ENCODE measurements at regions not wholly inside any gene's neighbourhood (a gene's known extent, or its start where the extent isn't known, plus 50 kb on each side); places are given as distances from the start of the nearest gene placed in this dataset.

DNA sequence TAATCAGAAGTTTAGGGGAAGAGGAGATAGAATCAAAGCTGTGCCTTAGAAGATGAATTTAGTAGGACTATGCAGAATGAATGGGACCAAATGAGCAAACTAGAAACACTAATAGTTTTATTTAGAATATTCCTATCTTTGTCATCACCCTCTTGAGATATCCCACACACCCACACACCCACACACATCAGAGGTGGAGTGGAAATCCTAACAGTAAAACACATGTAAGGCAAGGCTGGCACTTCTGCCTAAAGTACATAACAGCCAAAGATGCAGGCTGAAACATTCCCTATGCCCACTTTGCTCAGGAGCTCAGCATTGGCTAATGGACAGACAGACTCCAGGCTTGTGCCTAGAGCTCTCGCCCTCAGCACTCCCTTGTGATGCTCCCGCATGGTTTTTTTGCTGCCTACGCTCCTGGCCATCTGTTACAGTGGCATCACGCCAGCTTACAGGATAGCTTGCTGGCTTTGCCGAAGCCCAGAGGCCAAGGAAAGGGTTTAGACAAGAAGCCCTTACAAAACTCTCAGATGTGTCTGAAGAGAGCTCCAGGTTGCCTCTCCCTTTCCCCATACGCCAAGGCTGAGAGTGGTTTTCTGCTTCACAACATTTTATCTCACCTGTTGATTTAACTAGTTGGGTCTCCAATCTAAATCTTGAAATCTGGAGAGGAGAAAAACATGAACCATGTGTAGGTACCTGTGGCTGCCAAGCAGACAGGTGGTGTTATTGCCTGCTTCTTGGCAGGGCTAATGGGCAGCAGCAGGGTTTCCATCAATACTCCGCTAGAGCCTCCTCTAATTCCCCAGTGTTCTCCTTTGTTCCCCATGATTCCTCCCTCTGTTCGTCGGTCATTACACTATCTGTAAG, 282.6 kb upstream of the ID4 start:
- Histone ChIP-seq H3K9ac (ENCODE audit: extremely low read depth, low read length, poor library complexity, severe bottlenecking) (no peak overlapping the region), H3K27ac (ENCODE audit: low read depth, low read length) (no peak overlapping the region), H3K9me3 (ENCODE audit: control insufficient read depth, low read length) (no peaks in the 10 kb centered on the region), H3K4me3 (ENCODE audit: low read length) (no peak overlapping the region), H3K27me3 (ENCODE audit: control insufficient read depth, insufficient read depth, low read length, poor library complexity, severe bottlenecking) (no peaks in the 10 kb centered on the region), H3K4me1 (ENCODE audit: control insufficient read depth, insufficient read depth, low read length) (no peaks in the 10 kb centered on the region), H3K36me3 (ENCODE audit: control insufficient read depth, insufficient read depth, low read length) (no peaks in the 10 kb centered on the region)
- TF ChIP-seq, protein P1, sequence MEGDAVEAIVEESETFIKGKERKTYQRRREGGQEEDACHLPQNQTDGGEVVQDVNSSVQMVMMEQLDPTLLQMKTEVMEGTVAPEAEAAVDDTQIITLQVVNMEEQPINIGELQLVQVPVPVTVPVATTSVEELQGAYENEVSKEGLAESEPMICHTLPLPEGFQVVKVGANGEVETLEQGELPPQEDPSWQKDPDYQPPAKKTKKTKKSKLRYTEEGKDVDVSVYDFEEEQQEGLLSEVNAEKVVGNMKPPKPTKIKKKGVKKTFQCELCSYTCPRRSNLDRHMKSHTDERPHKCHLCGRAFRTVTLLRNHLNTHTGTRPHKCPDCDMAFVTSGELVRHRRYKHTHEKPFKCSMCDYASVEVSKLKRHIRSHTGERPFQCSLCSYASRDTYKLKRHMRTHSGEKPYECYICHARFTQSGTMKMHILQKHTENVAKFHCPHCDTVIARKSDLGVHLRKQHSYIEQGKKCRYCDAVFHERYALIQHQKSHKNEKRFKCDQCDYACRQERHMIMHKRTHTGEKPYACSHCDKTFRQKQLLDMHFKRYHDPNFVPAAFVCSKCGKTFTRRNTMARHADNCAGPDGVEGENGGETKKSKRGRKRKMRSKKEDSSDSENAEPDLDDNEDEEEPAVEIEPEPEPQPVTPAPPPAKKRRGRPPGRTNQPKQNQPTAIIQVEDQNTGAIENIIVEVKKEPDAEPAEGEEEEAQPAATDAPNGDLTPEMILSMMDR (conservative IDR thresholded peaks at IDR 0.05), result no peak
- Mint-ChIP-seq H3K27me3 (ENCODE audit: insufficient read depth) (no peaks in the 10 kb centered on the region), H3K4me1 (peaks cover 6% of the 10 kb centered on the region), H3K4me3 (no peak overlapping the region), H3K27ac (no peak overlapping the region), H3K9me3 (no peaks in the 10 kb centered on the region), H3K36me3 (ENCODE audit: low read depth) (no peaks in the 10 kb centered on the region)
- DNase-seq, result no peak
- WGBS, 2 experiments (ENCODE audit: insufficient coverage in 1 of 2, insufficient read length in 1 of 2), result 91 to 96% methylated on average over 9 of the region's 9 CpGs

DNA sequence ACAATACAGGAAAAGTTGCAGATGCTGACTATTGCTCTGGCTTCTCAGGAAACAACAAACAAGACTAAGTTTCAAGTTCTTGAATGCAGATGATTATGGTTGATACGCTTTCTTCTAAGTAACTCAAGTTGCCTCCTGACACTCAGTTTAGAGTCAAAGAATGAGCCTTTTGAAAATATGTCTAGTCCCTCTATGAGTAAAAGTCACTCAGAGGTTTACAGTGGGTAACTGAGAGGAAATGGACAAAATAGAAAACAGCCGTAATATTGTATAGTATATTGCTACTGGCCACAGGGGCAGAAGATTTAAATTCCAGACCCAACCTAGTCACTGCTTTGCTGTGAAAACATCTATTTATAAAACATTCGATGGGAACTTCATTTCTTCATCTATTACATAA, 280.0 kb upstream of the ID4 start:
- DNase-seq, result no peak
- H3K4me3 ChIP-seq (ENCODE audit: low read length), result no peak overlapping the region
- H3K27me3 Mint-ChIP-seq (ENCODE audit: insufficient read depth), result no peaks in the 10 kb centered on the region
- no peak overlapping the region for H3K9ac ChIP-seq (ENCODE audit: extremely low read depth, low read length, poor library complexity, severe bottlenecking)
- no peaks in the 10 kb centered on the region for H3K9me3 ChIP-seq (ENCODE audit: control insufficient read depth, low read length)
- H3K9me3 Mint-ChIP-seq, result no peaks in the 10 kb centered on the region
- peaks cover 3% of the 10 kb centered on the region for H3K4me1 Mint-ChIP-seq
- H3K36me3 ChIP-seq (ENCODE audit: control insufficient read depth, insufficient read depth, low read length), result no peaks in the 10 kb centered on the region
- H3K4me1 ChIP-seq (ENCODE audit: control insufficient read depth, insufficient read depth, low read length), result no peaks in the 10 kb centered on the region
- no peaks in the 10 kb centered on the region for H3K36me3 Mint-ChIP-seq (ENCODE audit: low read depth)
- H3K4me3 Mint-ChIP-seq, result no peak overlapping the region
- no peak overlapping the region for H3K27ac ChIP-seq (ENCODE audit: low read depth, low read length)
- WGBS, 2 experiments (ENCODE audit: insufficient coverage in 1 of 2, insufficient read length in 1 of 2), result 100% methylated on average over 2 to 3 of the region's 3 CpGs
- no peaks in the 10 kb centered on the region for H3K27me3 ChIP-seq (ENCODE audit: control insufficient read depth, insufficient read depth, low read length, poor library complexity, severe bottlenecking)
- TF ChIP-seq, protein P1 (conservative IDR thresholded peaks at IDR 0.05), result no peak
- H3K27ac Mint-ChIP-seq, result no peak overlapping the region

DNA sequence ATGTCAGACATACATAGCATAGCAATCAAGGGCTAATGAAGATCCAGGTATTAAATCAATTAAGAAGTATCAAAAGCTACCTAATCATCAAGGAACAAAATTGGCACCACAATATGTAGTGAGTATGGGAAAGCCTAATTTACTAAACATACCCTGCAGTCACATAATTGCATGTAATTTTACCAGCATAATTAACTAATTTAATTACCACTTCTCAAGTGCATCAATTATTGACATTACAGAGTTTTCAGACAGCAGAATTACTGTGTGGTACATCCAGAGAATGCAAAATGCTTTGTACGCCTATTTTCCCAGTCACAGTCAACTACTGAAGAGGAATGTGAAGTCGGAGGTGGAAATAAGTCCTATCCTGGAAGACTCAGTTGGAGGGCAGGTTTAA, 279.0 kb upstream of the ID4 start:
- Histone ChIP-seq H3K4me1 (ENCODE audit: control insufficient read depth, insufficient read depth, low read length) (no peaks in the 10 kb centered on the region), H3K36me3 (ENCODE audit: control insufficient read depth, insufficient read depth, low read length) (no peaks in the 10 kb centered on the region), H3K27me3 (ENCODE audit: control insufficient read depth, insufficient read depth, low read length, poor library complexity, severe bottlenecking) (no peaks in the 10 kb centered on the region), H3K4me3 (ENCODE audit: low read length) (no peak overlapping the region), H3K9me3 (ENCODE audit: control insufficient read depth, low read length) (no peaks in the 10 kb centered on the region), H3K9ac (ENCODE audit: extremely low read depth, low read length, poor library complexity, severe bottlenecking) (no peak overlapping the region), H3K27ac (ENCODE audit: low read depth, low read length) (no peak overlapping the region)
- no peak overlapping the region for H3K4me3 Mint-ChIP-seq
- TF ChIP-seq, protein P1 (conservative IDR thresholded peaks at IDR 0.05), result no peak
- no peak for DNase-seq
- H3K36me3 Mint-ChIP-seq (ENCODE audit: low read depth), result no peaks in the 10 kb centered on the region
- H3K4me1 Mint-ChIP-seq, result peaks cover 5% of the 10 kb centered on the region
- WGBS, 2 experiments (ENCODE audit: insufficient coverage in 1 of 2, insufficient read length in 1 of 2), result 90% methylated on average over 2 of the region's 2 CpGs
- no peak overlapping the region for H3K27ac Mint-ChIP-seq
- H3K27me3 Mint-ChIP-seq (ENCODE audit: insufficient read depth), result no peaks in the 10 kb centered on the region
- H3K9me3 Mint-ChIP-seq, result no peaks in the 10 kb centered on the region

Data from endodermal cell (in vitro differentiated cells).